HG03103 (cell line): ENCODE measurements at regions not wholly inside any gene's neighbourhood (a gene's known extent, or its start where the extent isn't known, plus 50 kb on each side); places are given as distances from the start of the nearest gene placed in this dataset.
"Not testable (repeated sequence)": the region's sequence is repeated elsewhere in the genome, so short reads cannot be mapped to it uniquely, and the experiment has no call there.

Experiments
- ATAC-seq: cut with Tn5 transposase; IDR thresholded peaks from one replicate; pipeline ENCODE4 v1.9.1; 2021; ENCODE audit warnings: low read depth; ENCODE audit not compliant: unreplicated experiment

DNA sequence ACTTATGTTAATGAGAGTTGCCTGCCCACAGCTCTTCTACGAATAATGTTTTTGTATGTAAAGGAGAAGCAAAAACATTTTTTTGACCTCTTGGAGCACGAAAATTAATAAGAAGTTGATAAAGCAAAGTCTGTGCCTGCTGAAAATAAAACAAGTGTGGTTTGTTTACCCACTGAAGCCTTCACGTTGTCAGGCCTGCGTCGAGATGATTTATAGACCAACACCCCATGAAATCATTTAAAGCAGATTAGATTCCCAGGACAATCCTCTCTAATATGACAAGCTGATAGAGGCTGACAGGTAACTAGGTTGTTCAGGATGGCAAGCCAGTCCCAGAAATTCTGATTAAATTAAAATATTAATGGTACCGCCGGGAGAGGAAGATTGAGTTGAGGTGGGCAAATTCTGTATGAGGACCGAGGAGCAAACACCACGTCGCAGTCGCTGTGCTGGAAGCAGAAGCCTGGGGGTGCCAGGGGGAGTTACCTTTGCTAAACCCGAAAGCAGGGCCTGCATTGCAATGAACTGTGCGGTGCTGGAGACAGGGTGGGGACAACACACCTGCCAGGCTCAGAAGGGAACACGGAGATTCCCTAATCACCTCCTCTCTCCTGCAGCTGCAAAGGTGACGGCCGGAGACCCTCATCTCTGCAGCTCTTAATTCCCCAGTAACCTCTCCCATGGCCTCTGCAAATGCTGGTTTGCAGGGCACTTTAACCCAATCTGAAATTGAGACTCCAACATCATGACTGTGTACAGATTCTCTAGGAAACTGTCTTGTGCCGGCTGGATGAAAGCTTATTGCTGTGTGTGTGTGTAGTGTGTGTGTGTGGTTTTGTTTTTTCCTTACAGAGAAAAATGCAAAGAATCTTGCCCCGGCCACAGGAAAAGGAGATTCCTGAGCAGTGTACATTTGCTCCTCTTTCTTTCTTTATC lies 2805.9 kb downstream of the RPIA start:
- ATAC-seq = not testable (repeated sequence)

- ATAC-seq = not testable (repeated sequence)
Measured at GRCh38 chr2:91498065-91498449, 2806.6 kb downstream of the RPIA start.

DNA sequence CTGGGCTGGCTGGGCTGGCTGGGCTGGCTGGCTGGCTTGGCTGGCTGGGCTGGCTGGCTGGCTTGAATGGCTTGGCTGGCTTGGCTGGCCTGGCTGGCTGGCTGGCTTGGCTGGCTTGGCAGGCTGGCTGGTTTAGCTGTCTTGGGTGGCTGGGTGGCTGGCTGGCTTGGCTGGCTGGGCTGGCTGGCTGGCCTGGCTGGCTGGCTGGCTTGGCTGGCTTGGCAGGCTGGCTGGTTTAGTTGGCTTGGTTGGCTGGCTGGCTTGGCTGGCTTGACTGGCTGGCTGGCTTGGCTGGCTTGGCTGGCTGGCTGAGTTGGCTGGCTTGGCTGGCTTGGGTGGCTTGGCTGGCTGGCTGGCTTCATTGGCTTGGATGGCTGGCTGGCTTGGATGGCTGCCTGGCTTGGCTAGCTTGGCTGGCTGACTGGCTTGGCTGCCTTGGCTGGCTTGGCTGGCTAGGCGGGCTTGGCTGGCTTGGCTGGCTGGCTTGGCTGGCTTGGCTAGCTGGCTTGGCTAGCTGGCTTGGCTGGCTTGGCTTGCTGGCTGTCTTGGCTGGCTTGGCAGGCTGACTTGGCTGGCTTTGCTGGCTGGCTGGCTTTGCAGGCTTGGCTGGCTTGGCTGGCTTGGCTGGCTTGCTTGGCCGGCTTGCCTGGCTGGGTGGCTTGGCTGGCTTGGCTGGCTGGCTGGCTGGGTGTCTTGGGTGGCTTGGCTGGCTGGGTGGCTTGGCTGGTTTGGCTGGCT lies 2807.2 kb downstream of the RPIA start:
- ATAC-seq = not testable (repeated sequence)

DNA sequence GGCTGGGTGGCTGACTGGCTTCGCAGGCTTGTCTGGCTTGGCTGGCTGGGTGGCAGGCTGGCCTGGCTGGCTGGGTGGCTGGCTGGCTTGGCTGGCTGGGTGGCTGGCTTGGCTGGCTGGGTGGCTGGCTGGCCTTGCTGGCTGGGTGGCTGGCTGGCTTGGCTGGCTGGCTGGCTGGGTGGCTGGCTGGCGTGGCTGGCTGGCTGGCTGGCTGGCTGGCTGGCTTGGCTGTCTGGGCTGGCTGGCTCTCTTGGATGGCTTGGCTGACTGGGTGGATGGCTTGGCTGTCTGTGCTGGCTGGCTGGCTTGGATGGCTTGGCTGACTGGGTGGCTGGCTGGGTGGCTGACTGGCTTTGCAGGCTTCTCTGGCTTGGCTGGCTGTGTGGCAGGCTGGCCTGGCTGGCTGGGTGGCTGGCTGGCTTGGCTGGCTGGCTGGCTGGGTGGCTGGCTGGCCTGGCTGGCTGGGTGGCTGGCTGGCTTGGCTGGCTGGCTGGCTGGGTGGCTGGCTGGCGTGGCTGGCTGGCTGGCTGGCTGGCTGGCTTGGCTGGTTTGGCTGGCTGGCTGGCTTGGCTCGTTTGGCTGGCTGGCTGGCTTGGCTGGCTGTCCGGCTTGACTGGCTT lies 2808.1 kb downstream of the RPIA start:
- not testable (repeated sequence) for ATAC-seq

DNA sequence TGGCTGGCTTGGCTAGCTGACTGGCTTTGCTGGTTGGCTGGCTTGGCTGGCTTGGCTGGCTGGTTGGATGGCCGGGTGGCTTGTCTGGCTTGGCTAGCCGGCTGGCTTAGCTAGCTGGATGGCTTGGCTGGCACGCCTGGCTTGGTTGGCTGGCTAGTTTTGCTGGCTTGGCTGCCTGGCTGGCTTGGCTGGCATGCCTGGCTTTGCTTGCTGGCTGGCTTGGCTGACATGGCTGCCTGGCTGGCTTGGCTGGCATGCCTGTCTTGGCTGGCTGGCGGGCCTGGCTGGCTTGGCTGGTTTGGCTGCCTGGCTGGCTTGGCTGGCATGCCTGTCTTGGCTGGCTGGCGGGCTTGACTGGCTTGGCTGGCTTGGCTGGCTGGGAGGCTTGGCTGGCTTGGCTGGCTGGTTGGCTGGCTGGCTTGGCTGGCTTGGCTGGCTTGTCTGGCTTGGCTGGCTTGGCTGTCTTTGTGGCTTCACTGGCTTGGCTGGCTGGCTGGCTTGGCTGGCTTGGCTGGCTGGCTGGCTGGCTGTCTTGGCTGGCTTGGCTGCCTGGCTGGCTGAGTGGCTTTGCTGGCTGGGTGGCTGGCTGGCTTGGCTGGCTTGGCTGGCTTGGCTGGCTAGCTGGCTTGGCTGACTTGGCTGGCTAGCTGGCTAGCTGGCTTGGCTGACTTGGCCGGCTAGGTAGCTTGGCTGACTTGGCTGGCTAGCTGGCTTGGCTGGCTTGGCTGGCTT lies 2808.9 kb downstream of the RPIA start:
- not testable (repeated sequence) for ATAC-seq

- not testable (repeated sequence) for ATAC-seq
Measured at GRCh38 chr2:91500978-91501310, 2809.5 kb downstream of the RPIA start.

GRCh38 chr2:91501481-91502080 lies 2810.1 kb downstream of the RPIA start:
- ATAC-seq = not testable (repeated sequence)

- not testable (repeated sequence) for ATAC-seq
Measured at GRCh38 chr2:91503572-91503958, 2812.1 kb downstream of the RPIA start.

GRCh38 chr2:91503959-91504741 lies 2812.7 kb downstream of the RPIA start:
- not testable (repeated sequence) for ATAC-seq

DNA sequence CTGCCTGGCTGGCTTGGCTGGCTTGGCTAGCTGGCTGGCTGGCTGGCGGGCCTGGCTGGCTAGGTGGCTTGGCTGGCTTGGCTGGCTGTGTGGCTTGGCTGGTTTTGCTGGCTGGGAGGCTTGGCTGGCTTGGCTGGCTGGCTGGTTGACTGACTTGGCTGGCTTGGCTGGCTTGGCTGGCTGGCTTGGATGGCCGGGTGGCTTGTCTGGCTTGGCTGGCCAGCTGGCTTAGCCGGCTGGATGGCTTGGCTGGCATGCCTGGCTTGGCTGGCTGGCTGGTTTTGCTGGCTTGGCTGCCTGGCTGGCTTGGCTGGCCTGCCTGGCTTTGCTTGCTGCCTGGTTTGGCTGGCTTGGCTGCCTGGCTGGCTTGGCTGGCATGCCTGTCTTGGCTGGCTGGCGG lies 2817.3 kb downstream of the RPIA start:
- not testable (repeated sequence) for ATAC-seq

DNA sequence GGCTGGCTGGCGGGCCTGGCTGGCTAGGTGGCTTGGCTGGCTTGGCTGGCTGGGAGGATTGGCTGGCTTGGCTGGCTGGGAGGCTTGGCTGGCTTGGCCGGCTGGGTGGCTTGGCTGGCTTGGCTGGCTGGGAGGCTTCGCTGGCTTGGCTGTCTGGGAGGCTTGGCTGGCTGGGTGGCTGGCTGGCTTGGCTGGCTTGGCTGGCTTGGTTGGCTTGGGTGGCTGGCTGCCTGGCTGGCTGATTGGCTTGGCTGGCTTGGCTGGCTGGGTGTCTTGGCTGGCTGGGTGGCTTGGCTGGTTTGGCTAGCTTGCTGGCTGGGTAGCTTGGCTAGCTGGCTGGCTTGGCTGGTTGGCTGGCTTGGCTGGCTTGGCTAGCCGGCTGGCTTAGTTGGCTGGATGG lies 2817.8 kb downstream of the RPIA start:
- ATAC-seq = not testable (repeated sequence)

DNA sequence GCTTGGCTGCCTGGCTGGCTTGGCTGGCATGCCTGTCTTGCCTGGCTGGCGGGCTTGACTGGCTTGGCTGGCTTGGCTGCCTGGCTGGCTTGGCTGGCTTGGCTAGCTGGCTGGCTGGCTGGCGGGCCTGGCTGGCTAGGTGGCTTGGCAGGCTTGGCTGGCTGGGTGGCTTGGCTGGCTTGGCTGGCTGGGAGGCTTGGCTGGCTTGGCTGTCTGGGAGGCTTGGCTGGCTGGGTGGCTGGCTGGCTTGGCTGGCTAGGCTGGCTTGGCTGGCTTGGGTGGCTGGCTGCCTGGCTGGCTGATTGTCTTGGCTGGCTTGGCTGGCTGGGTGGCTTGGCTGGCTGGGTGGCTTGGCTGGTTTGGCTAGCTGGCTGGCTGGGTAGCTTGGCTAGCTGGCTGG lies 2819.7 kb downstream of the RPIA start:
- ATAC-seq = not testable (repeated sequence)

DNA sequence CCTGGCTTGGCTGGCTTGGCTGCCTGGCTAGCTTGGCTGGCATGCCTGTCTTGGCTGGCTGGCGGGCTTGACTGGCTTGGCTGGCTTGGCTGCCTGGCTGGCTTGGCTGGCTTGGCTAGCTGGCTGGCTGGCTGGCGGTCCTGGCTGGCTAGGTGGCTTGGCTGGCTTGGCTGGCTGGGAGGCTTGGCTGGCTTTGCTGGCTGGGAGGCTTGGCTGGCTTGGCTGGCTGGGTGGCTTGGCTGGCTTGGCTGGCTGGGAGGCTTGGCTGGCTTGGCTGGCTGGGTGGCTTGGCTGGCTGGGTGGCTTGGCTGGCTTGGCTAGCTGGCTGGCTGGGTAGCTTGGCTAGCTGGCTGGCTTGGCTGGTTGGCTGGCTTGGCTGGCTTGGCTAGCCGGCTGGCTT lies 2824.5 kb downstream of the RPIA start:
- ATAC-seq = not testable (repeated sequence)

GRCh38 chr2:91516669-91517068 lies 2825.2 kb downstream of the RPIA start:
- ATAC-seq = not testable (repeated sequence)

- ATAC-seq = not testable (repeated sequence)
Measured at GRCh38 chr2:91517846-91518245, 2826.4 kb downstream of the RPIA start.

- ATAC-seq = not testable (repeated sequence)
Measured at GRCh38 chr2:91518361-91518981, 2827.0 kb downstream of the RPIA start.

- not testable (repeated sequence) for ATAC-seq
Measured at GRCh38 chr2:91519359-91519758, 2827.9 kb downstream of the RPIA start.

DNA sequence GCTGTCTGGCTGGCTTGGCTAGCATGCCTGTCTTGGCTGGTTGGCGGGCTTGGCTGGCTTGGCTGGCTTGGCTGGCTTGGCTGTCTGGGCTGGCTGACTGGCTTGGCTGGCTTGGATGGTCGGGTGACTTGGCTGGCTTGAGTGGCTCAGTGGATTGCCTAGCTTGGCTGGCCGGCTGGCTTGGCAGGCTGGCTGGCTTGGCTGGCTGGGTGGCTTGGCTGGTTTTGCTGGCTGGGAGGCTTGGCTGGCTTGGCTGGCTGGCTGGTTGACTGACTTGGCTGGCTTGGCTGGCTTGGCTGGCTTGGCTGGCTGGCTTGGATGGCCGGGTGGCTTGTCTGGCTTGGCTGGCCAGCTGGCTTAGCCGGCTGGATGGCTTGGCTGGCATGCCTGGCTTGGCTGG lies 2828.4 kb downstream of the RPIA start:
- ATAC-seq = not testable (repeated sequence)

DNA sequence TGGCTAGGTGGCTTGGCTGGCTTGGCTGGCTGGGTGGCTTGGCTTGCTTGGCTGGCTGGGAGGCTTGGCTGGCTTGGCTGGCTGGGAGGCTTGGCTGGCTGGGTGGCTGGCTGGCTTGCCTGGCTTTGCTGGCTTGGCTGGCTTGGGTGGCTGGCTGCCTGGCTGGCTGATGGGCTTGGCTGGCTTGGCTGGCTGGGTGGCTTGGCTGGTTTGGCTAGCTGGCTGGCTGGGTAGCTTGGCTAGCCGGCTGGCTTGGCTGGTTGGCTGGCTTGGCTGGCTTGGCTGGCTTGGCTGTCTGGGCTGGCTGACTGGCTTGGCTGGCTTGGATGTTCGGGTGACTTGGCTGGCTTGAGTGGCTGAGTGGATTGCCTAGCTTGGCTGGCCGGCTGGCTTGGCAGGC lies 2829.1 kb downstream of the RPIA start:
- not testable (repeated sequence) for ATAC-seq
